ENCODE measurements at regions not wholly inside any gene's neighbourhood (a gene's known extent, or its start where the extent isn't known, plus 50 kb on each side); places are given as distances from the start of the nearest gene placed in this dataset.

DNA sequence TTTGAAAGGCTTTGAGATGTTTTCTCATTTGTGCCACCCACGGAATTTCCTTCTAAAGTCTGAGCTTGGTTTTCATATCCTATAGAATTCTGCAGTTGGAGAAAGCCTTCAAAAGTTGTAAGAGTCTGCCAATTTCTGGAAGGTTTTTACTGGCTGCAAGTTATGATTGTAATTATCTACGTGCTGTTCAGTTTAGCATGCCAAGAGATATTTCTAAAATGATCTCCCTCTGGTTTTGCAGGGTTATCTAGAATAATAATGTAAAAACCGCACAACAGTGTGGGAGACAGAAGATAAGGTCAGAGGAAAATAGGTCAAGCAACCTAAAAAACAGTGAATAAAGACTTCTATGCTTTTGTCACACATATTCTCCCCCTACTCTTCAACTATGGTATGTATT, 69.3 kb downstream of the MTERF1 start:
- TF ChIP-seq, protein P1, sequence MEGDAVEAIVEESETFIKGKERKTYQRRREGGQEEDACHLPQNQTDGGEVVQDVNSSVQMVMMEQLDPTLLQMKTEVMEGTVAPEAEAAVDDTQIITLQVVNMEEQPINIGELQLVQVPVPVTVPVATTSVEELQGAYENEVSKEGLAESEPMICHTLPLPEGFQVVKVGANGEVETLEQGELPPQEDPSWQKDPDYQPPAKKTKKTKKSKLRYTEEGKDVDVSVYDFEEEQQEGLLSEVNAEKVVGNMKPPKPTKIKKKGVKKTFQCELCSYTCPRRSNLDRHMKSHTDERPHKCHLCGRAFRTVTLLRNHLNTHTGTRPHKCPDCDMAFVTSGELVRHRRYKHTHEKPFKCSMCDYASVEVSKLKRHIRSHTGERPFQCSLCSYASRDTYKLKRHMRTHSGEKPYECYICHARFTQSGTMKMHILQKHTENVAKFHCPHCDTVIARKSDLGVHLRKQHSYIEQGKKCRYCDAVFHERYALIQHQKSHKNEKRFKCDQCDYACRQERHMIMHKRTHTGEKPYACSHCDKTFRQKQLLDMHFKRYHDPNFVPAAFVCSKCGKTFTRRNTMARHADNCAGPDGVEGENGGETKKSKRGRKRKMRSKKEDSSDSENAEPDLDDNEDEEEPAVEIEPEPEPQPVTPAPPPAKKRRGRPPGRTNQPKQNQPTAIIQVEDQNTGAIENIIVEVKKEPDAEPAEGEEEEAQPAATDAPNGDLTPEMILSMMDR (IDR thresholded peaks at IDR 0.05), result no peak
- TF ChIP-seq POLR2A (IDR thresholded peaks at IDR 0.05) (no peak), EP300 (IDR thresholded peaks at IDR 0.05) (no peak), POLR2AphosphoS5 (IDR thresholded peaks at IDR 0.05) (no peak)
